NT2/D1 (cell line): ENCODE measurements at regions not wholly inside any gene's neighbourhood (a gene's known extent, or its start where the extent isn't known, plus 50 kb on each side); places are given as distances from the start of the nearest gene placed in this dataset.

Source experiments
- DNase-seq: peaks from one replicate; pipeline ENCODE4 v3.0.0-alpha.2; 2011; ENCODE audit warnings: low read depth, low spot score
- H3K27me3 ChIP-seq: 2 replicates; pipeline ENCODE4 v1.6.0; 2011; ENCODE audit warnings: mild to moderate bottlenecking; ENCODE audit not compliant: insufficient read length, insufficient read depth
- H3K36me3 ChIP-seq: 2 replicates; pipeline ENCODE4 v1.6.1; 2011; ENCODE audit warnings: mild to moderate bottlenecking, low read length, mixed read lengths; ENCODE audit not compliant: insufficient read depth, insufficient read length
- H3K4me1 ChIP-seq: 2 replicates; pipeline ENCODE4 v1.5.1; 2011; ENCODE audit not compliant: insufficient read depth, insufficient read length
- H3K4me3 ChIP-seq: 2 replicates; pipeline ENCODE4 v1.5.1; 2011; ENCODE audit warnings: low read depth; ENCODE audit not compliant: insufficient read length
- H3K9ac ChIP-seq: 2 replicates; pipeline ENCODE4 v1.6.0; 2011; ENCODE audit warnings: low read depth; ENCODE audit not compliant: insufficient read length
- H3K9me3 ChIP-seq: 2 replicates; pipeline ENCODE4 v1.5.1; 2011; ENCODE audit warnings: mild to moderate bottlenecking, low read length; ENCODE audit not compliant: insufficient read depth
- SUZ12 ChIP-seq: IDR thresholded peaks from 2 replicates; pipeline ENCODE4 v1.6.1; 2011; ENCODE audit not compliant: insufficient read length, insufficient read depth; ENCODE audit errors: extremely low read depth
- YY1 ChIP-seq: IDR thresholded peaks from 2 replicates; pipeline ENCODE4 v1.6.1; 2011; ENCODE audit not compliant: insufficient read length, insufficient read depth
- ZNF274 ChIP-seq: IDR thresholded peaks from 2 replicates; pipeline ENCODE4 v1.6.1; 2011; ENCODE audit warnings: mild to moderate bottlenecking, low read depth, low read length

DNA sequence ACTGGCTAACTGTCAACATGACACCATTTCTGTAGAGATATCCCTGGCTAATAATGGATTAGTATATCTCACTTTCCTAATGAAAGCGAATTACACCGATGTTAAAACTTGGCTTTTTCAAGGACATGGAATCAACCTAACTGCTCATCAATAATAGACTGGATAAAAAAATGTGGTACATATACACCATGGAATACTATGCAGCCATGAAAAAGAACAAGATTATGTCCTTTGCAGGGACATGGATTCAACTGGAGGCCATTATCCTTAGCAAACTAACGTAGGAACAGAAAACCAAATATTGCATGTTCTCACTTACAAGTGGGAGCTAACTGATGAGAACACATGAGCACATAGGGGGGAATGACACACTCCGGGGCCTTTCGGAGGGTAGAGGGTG is 62.6 kb downstream of the ZIC1 start:
- H3K4me3 ChIP-seq: no peak overlapping the region
- no peaks in the 10 kb centered on the region for H3K27me3 ChIP-seq
- TF ChIP-seq ZNF274 (no peak), SUZ12 (no peak), YY1 (no peak)
- no peaks in the 10 kb centered on the region for H3K4me1 ChIP-seq
- no peak overlapping the region for H3K9ac ChIP-seq
- H3K36me3 ChIP-seq: no peaks in the 10 kb centered on the region
- no peak for DNase-seq
- no peaks in the 10 kb centered on the region for H3K9me3 ChIP-seq

DNA sequence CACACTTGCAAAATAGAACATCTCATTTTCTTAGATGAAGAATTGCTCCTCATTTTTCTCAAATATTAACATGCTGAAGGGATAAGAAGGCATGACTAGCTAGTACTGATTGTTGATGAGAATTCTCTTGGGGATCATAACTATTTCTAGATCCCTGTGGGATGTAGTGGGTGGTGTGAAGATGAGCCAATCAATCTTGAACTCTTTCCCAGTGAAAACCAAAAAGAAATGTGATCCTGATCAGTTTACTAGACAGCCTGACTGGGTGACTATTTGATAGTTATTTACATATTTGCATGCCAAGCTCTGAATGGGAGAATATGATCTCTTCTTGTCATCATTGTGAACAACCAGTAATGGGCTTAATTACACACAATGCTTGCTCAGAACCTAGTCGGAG is 63.7 kb downstream of the ZIC1 start:
- Histone ChIP-seq H3K4me1 (no peaks in the 10 kb centered on the region), H3K27me3 (no peaks in the 10 kb centered on the region), H3K4me3 (no peak overlapping the region), H3K36me3 (no peaks in the 10 kb centered on the region), H3K9ac (no peak overlapping the region), H3K9me3 (no peaks in the 10 kb centered on the region)
- TF ChIP-seq ZNF274 (no peak), YY1 (no peak)
- no peak for DNase-seq

DNA sequence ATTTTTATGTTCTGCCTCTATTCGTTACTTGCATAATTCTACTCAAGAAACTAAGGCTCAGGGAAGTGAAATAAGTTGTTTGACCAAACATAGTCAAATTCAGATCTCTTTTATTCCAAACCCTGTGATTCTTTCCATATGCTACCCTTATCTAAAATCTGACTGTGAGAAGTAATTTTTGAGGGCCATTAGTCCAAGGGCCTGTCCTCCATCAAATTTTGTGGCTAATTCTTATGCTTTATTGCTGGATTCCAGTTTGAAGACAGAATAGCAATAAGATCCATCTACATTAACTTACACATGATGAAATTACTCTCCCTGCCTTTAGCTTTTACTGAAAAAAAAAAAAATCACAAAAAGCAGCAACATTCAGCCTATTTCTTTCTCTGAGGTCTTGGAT is 74.0 kb downstream of the ZIC1 start:
- H3K4me3 ChIP-seq: no peak overlapping the region
- H3K9ac ChIP-seq: no peak overlapping the region
- H3K9me3 ChIP-seq: no peaks in the 10 kb centered on the region
- H3K4me1 ChIP-seq: no peaks in the 10 kb centered on the region
- no peaks in the 10 kb centered on the region for H3K27me3 ChIP-seq
- no peaks in the 10 kb centered on the region for H3K36me3 ChIP-seq
- TF ChIP-seq YY1 (no peak), SUZ12 (no peak), ZNF274 (no peak)
- DNase-seq: no peak

DNA sequence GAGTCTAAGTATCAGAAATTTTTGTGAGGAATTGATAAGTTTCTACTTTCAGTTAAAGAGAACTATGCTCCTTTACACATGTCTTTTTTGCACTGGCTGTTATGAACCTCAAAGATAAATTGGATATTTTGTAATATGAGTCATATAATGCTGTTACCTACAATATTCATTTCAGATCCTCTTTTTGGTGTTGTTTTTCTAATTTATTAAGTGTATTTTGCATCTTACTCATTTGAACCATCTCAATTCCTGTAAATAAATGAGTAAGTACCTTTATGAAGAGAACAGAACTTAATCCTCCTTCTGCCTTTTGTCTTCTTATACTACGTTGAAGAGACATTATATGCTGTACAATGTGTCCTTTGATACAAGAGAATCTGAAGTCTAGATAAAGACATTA is 74.4 kb downstream of the ZIC1 start:
- TF ChIP-seq SUZ12: no peak
- no peak for TF ChIP-seq ZNF274
- no peak for TF ChIP-seq YY1
- Histone ChIP-seq H3K4me3 (no peak overlapping the region), H3K4me1 (no peaks in the 10 kb centered on the region), H3K9me3 (no peaks in the 10 kb centered on the region), H3K36me3 (no peaks in the 10 kb centered on the region), H3K9ac (no peak overlapping the region), H3K27me3 (no peaks in the 10 kb centered on the region)
- DNase-seq: no peak

DNA sequence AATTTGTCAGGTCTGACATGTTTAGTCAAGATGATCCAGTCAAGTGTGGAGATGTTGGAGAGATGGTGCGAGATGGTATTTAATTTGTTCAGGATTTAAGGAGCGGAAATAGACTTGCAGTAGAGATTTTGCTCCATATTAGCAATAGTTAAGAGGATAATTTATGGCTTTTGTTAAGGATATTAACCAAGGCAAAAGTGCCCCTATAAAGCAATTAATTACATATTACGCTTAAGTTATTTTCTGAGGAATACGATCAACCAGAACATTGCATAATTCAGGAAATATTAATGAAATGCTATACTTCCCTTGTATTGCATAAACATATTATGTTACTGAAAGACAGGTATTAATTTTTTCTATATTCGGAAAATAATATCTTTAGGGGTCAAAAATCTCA is 83.9 kb downstream of the ZIC1 start:
- no peak for DNase-seq
- Histone ChIP-seq H3K36me3 (no peaks in the 10 kb centered on the region), H3K9ac (no peak overlapping the region), H3K4me3 (no peak overlapping the region), H3K27me3 (no peaks in the 10 kb centered on the region), H3K4me1 (no peaks in the 10 kb centered on the region), H3K9me3 (no peaks in the 10 kb centered on the region)
- TF ChIP-seq ZNF274: no peak
- TF ChIP-seq SUZ12: no peak
- no peak for TF ChIP-seq YY1

DNA sequence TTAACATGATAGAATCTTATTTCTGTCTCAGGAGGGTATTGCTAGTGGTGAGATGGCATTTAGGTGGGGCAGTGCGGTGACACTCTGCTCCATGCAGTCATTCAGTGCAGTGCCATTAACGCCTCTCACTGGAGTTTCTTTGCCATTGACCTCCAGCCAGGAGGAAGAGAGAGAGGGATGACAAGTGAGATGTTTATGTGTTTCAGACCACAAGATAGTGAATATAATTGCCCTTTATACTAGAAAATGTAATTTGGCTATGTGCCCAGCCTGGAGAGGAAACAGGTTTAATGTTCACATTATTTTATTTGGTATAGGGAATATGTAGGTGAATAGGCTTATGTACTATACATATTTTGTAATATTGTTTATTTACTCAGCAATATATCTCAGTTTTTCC is 84.5 kb downstream of the ZIC1 start:
- no peak overlapping the region for H3K9ac ChIP-seq
- no peaks in the 10 kb centered on the region for H3K9me3 ChIP-seq
- no peaks in the 10 kb centered on the region for H3K36me3 ChIP-seq
- no peaks in the 10 kb centered on the region for H3K27me3 ChIP-seq
- H3K4me1 ChIP-seq: no peaks in the 10 kb centered on the region
- no peak overlapping the region for H3K4me3 ChIP-seq
- no peak for TF ChIP-seq SUZ12
- no peak for DNase-seq

DNA sequence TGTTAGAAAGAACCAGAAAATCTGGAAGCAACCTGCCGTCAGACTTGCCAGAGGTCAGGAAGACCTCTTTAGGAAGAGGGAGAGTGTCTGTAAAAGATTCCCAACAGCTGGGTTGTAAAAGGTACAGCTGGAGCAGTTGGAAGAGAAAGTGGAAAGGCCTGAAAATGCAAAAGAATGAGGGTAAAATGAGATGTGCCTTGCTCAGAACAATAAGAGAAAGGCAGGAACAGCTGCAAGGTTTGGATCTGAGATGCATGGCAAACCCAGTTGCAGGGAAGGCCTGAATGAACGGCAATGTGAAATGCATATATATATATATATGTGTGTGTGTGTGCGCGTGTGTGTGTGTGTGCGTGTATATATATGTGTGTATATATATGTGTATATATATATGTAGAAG is 88.1 kb downstream of the ZIC1 start:
- no peak overlapping the region for H3K4me3 ChIP-seq
- H3K36me3 ChIP-seq: no peaks in the 10 kb centered on the region

More for the DNA sequence above, 88.1 kb downstream of the ZIC1 start:
- no peak for DNase-seq
- Histone ChIP-seq H3K27me3 (no peaks in the 10 kb centered on the region), H3K9me3 (no peaks in the 10 kb centered on the region), H3K4me1 (no peaks in the 10 kb centered on the region), H3K9ac (no peak overlapping the region)
- TF ChIP-seq YY1 (no peak), ZNF274 (no peak), SUZ12 (no peak)
